ENCODE measurements at regions not wholly inside any gene's neighbourhood (a gene's known extent, or its start where the extent isn't known, plus 50 kb on each side); places are given as distances from the start of the nearest gene placed in this dataset.

DNA sequence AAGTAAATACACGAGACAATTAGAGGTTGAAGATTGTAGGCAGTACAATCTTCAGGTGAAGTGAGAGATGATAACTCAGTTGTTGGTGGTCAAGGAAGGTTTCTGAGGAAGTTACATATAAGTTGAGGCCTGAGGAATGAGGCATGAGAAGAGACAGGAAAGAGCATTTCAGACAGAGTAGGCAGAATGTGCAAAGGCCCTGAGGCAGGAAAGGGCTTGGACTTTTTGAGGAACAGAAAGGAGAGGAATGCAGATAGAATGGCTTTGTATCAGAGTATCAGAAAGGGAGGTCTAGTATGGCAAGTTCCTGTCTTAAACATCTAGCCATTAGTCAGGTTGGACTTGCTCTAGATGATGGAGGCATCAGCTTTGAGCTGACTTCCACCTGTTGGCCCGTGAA is 122.5 kb downstream of the CAND1 start:
- TF ChIP-seq, protein P1, sequence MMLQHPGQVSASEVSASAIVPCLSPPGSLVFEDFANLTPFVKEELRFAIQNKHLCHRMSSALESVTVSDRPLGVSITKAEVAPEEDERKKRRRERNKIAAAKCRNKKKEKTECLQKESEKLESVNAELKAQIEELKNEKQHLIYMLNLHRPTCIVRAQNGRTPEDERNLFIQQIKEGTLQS (IDR thresholded peaks at IDR 0.05; ENCODE audit: borderline replicate concordance, extremely low read depth, low read depth, low read length), result no peak
- TF ChIP-seq POLR2AphosphoS2 (IDR thresholded peaks at IDR 0.05; ENCODE audit: low read depth, low read length) (no peak), RFX5 (IDR thresholded peaks at IDR 0.05; ENCODE audit: low read depth, low read length) (no peak), NFYB (IDR thresholded peaks at IDR 0.05; ENCODE audit: insufficient read depth, low read depth, low read length) (no peak), HCFC1 (IDR thresholded peaks at IDR 0.05; ENCODE audit: low read length) (no peak)

Measured in GM12878 (cell line).